HUES48 (cell line): ENCODE measurements at regions not wholly inside any gene's neighbourhood (a gene's known extent, or its start where the extent isn't known, plus 50 kb on each side); places are given as distances from the start of the nearest gene placed in this dataset.

Source experiments
- H3K27ac ChIP-seq: one replicate; pipeline ENCODE4 v1.7.0; 2013; ENCODE audit warnings: low read depth, low read length, inconsistent platforms
- H3K27me3 ChIP-seq: 2 replicates; pipeline ENCODE4 v1.6.1; 2013; ENCODE audit warnings: mild to moderate bottlenecking, low read length; ENCODE audit not compliant: control insufficient read depth, insufficient read depth
- H3K36me3 ChIP-seq: 2 replicates; pipeline ENCODE4 v1.6.1; 2013; ENCODE audit warnings: low read length; ENCODE audit not compliant: control insufficient read depth, insufficient read depth
- H3K4me1 ChIP-seq: 2 replicates; pipeline ENCODE4 v1.6.1; 2013; ENCODE audit warnings: mild to moderate bottlenecking, low read length; ENCODE audit not compliant: control insufficient read depth, insufficient read depth
- H3K4me3 ChIP-seq: 2 replicates; pipeline ENCODE4 v1.5.1; 2013; ENCODE audit warnings: mild to moderate bottlenecking, low read depth, low read length
- H3K9ac ChIP-seq: 2 replicates; pipeline ENCODE4 v1.6.1; 2013; ENCODE audit warnings: mild to moderate bottlenecking, low read depth, low read length, moderate library complexity
- H3K9me3 ChIP-seq: 2 replicates; pipeline ENCODE4 v1.6.1; 2013; ENCODE audit warnings: low read length; ENCODE audit not compliant: control insufficient read depth, insufficient read depth

GRCh38 chr1:187157115-187157514 is 328.4 kb downstream of the PLA2G4A start:
- no peaks in the 10 kb centered on the region for H3K9me3 ChIP-seq
- no peak overlapping the region for H3K9ac ChIP-seq
- no peak overlapping the region for H3K4me3 ChIP-seq
- no peaks in the 10 kb centered on the region for H3K36me3 ChIP-seq
- H3K27ac ChIP-seq, result no peak overlapping the region
- H3K27me3 ChIP-seq, result no peaks in the 10 kb centered on the region
- H3K4me1 ChIP-seq, result 0 out of 2 replicates have a peak, but pooled peaks cover 7% of the 10 kb centered on the region

- Histone ChIP-seq H3K27ac (no peak overlapping the region), H3K27me3 (no peaks in the 10 kb centered on the region), H3K4me1 (0 out of 2 replicates have a peak, but pooled peaks cover 7% of the 10 kb centered on the region), H3K4me3 (no peak overlapping the region), H3K36me3 (no peaks in the 10 kb centered on the region), H3K9ac (no peak overlapping the region), H3K9me3 (no peaks in the 10 kb centered on the region)
These were observed 328.8 kb downstream of the PLA2G4A start for GRCh38 chr1:187157552-187157951.

GRCh38 chr1:187167555-187167954 is 338.8 kb downstream of the PLA2G4A start:
- Histone ChIP-seq H3K9ac (no peak overlapping the region), H3K27ac (no peak overlapping the region), H3K4me1 (no peaks in the 10 kb centered on the region), H3K27me3 (no peaks in the 10 kb centered on the region), H3K4me3 (no peak overlapping the region), H3K36me3 (no peaks in the 10 kb centered on the region), H3K9me3 (no peaks in the 10 kb centered on the region)

GRCh38 chr1:187168297-187168696 is 339.5 kb downstream of the PLA2G4A start:
- no peaks in the 10 kb centered on the region for H3K4me1 ChIP-seq
- H3K27ac ChIP-seq, result no peak overlapping the region
- H3K4me3 ChIP-seq, result no peak overlapping the region
- no peaks in the 10 kb centered on the region for H3K9me3 ChIP-seq
- H3K36me3 ChIP-seq, result no peaks in the 10 kb centered on the region
- H3K27me3 ChIP-seq, result no peaks in the 10 kb centered on the region
- no peak overlapping the region for H3K9ac ChIP-seq

- 0 out of 2 replicates have a peak, but pooled peaks cover 4% of the 10 kb centered on the region for H3K9me3 ChIP-seq
- no peak overlapping the region for H3K4me3 ChIP-seq
- H3K27me3 ChIP-seq, result no peaks in the 10 kb centered on the region
- H3K4me1 ChIP-seq, result no peaks in the 10 kb centered on the region
- no peak overlapping the region for H3K27ac ChIP-seq
- H3K9ac ChIP-seq, result no peak overlapping the region
- no peaks in the 10 kb centered on the region for H3K36me3 ChIP-seq
These were observed 356.6 kb downstream of the PLA2G4A start for GRCh38 chr1:187185389-187185788.

GRCh38 chr1:187197685-187198084 is 368.9 kb downstream of the PLA2G4A start:
- H3K9ac ChIP-seq, result no peak overlapping the region
- no peaks in the 10 kb centered on the region for H3K4me1 ChIP-seq
- no peaks in the 10 kb centered on the region for H3K9me3 ChIP-seq
- H3K27ac ChIP-seq, result no peak overlapping the region
- no peaks in the 10 kb centered on the region for H3K27me3 ChIP-seq
- no peak overlapping the region for H3K4me3 ChIP-seq
- no peaks in the 10 kb centered on the region for H3K36me3 ChIP-seq

GRCh38 chr1:187203257-187203656 is 374.5 kb downstream of the PLA2G4A start:
- H3K9ac ChIP-seq, result no peak overlapping the region
- no peak overlapping the region for H3K27ac ChIP-seq
- no peaks in the 10 kb centered on the region for H3K27me3 ChIP-seq
- H3K4me1 ChIP-seq, result no peaks in the 10 kb centered on the region
- H3K4me3 ChIP-seq, result no peak overlapping the region
- H3K9me3 ChIP-seq, result no peaks in the 10 kb centered on the region
- H3K36me3 ChIP-seq, result no peaks in the 10 kb centered on the region

GRCh38 chr1:187212377-187212776 is 383.6 kb downstream of the PLA2G4A start:
- no peaks in the 10 kb centered on the region for H3K36me3 ChIP-seq
- H3K9me3 ChIP-seq, result no peaks in the 10 kb centered on the region
- no peak overlapping the region for H3K4me3 ChIP-seq
- no peaks in the 10 kb centered on the region for H3K27me3 ChIP-seq
- no peak overlapping the region for H3K9ac ChIP-seq
- H3K4me1 ChIP-seq, result no peaks in the 10 kb centered on the region
- H3K27ac ChIP-seq, result no peak overlapping the region

- no peak overlapping the region for H3K4me3 ChIP-seq
These were observed 397.6 kb downstream of the PLA2G4A start for GRCh38 chr1:187226396-187226795.

GRCh38 chr1:187228790-187229189 is 400.0 kb downstream of the PLA2G4A start:
- Histone ChIP-seq H3K27ac (no peak overlapping the region), H3K4me1 (peaks cover 11% of the 10 kb centered on the region; the same call in 1 of the 2 replicates), H3K4me3 (no peak overlapping the region), H3K27me3 (no peaks in the 10 kb centered on the region), H3K9ac (no peak overlapping the region), H3K36me3 (no peaks in the 10 kb centered on the region), H3K9me3 (no peaks in the 10 kb centered on the region)

More at GRCh38 chr1:187226396-187226795, 397.6 kb downstream of the PLA2G4A start:
- Histone ChIP-seq H3K27me3 (no peaks in the 10 kb centered on the region), H3K4me1 (peaks cover 11% of the 10 kb centered on the region; the same call in 1 of the 2 replicates), H3K27ac (no peak overlapping the region), H3K36me3 (no peaks in the 10 kb centered on the region), H3K9ac (no peak overlapping the region), H3K9me3 (no peaks in the 10 kb centered on the region)

- Histone ChIP-seq H3K36me3 (no peaks in the 10 kb centered on the region), H3K27ac (no peak overlapping the region), H3K9me3 (no peaks in the 10 kb centered on the region), H3K4me1 (peaks cover 11% of the 10 kb centered on the region; the same call in 1 of the 2 replicates), H3K9ac (no peak overlapping the region), H3K27me3 (no peaks in the 10 kb centered on the region), H3K4me3 (no peak overlapping the region)
These were observed 400.7 kb downstream of the PLA2G4A start for GRCh38 chr1:187229496-187229895.

GRCh38 chr1:187234706-187235105 is 406.0 kb downstream of the PLA2G4A start:
- H3K9me3 ChIP-seq, result no peaks in the 10 kb centered on the region
- H3K27ac ChIP-seq, result no peak overlapping the region
- no peak overlapping the region for H3K4me3 ChIP-seq
- H3K9ac ChIP-seq, result no peak overlapping the region
- H3K4me1 ChIP-seq, result peaks cover 8% of the 10 kb centered on the region; the same call in 1 of the 2 replicates
- no peaks in the 10 kb centered on the region for H3K27me3 ChIP-seq
- H3K36me3 ChIP-seq, result no peaks in the 10 kb centered on the region
